ENCODE measurements at regions not wholly inside any gene's neighbourhood (a gene's known extent, or its start where the extent isn't known, plus 50 kb on each side); places are given as distances from the start of the nearest gene placed in this dataset.

DNA sequence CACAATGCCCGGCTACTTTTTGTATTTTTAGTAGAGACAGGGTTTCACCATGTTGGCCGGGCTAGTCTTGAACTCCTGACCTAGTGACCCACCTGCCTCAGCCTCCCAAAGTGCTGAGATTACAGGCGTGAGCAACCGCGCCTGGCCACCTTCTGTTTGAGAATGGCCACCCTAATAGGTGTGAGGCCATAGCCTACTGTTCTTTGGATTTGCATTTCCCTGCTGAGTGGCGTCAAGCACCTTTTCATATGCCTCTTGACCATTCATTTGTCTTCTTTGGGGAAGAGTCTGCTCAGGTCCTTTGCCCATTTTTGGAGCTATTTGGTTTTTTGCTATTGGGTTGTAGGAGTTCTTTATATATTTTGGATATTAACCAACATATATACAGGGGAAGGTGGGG is 276.7 kb downstream of the PARN start:
- H3K9ac ChIP-seq (ENCODE audit: low read length), result no peak overlapping the region
- no peak overlapping the region for H2AFZ ChIP-seq (ENCODE audit: low read length)
- H3K79me2 ChIP-seq (ENCODE audit: low read length), result no peaks in the 10 kb centered on the region
- H3K4me2 ChIP-seq (ENCODE audit: low read depth, low read length), result no peak overlapping the region
- H3K4me1 ChIP-seq (ENCODE audit: low read length), result peaks cover 32% of the 10 kb centered on the region
- no peaks in the 10 kb centered on the region for H3K36me3 ChIP-seq (replicated peaks; ENCODE audit: insufficient read depth, low read length)
- TF ChIP-seq EZH2phosphoT487 (IDR thresholded peaks at IDR 0.05; ENCODE audit: low read length), result no peak
- TF ChIP-seq CTCF (IDR thresholded peaks at IDR 0.05; ENCODE audit: low read length), result no peak
- TF ChIP-seq EZH2 (optimal IDR thresholded peaks at IDR 0.05; ENCODE audit: low read depth, low read length), result no peak
- no peaks in the 10 kb centered on the region for H3K9me3 ChIP-seq (replicated peaks; ENCODE audit: insufficient read depth, low read length)
- H4K20me1 ChIP-seq (ENCODE audit: insufficient read depth, low read length), result no peaks in the 10 kb centered on the region
- H3K27ac ChIP-seq (ENCODE audit: low read length), result no peak overlapping the region
- no peak overlapping the region for H3K4me3 ChIP-seq (ENCODE audit: low read length)
- DNase-seq, result no peak
- peaks cover 36% of the 10 kb centered on the region for H3F3A ChIP-seq (ENCODE audit: insufficient read depth, low read length)
- H3K9me2 ChIP-seq (replicated peaks; ENCODE audit: insufficient read depth, low read length), result no peaks in the 10 kb centered on the region
- H3K27me3 ChIP-seq (replicated peaks; ENCODE audit: insufficient read depth, low read length), result no peaks in the 10 kb centered on the region

- Histone ChIP-seq H2AFZ (ENCODE audit: low read length) (no peak overlapping the region), H3K4me1 (ENCODE audit: low read length) (peaks cover 15% of the 10 kb centered on the region), H3K9ac (ENCODE audit: low read length) (no peak overlapping the region), H3K4me3 (ENCODE audit: low read length) (no peak overlapping the region), H3K27me3 (replicated peaks; ENCODE audit: insufficient read depth, low read length) (no peaks in the 10 kb centered on the region), H3K9me2 (replicated peaks; ENCODE audit: insufficient read depth, low read length) (no peaks in the 10 kb centered on the region), H3K79me2 (ENCODE audit: low read length) (no peaks in the 10 kb centered on the region), H4K20me1 (ENCODE audit: insufficient read depth, low read length) (no peaks in the 10 kb centered on the region), H3K9me3 (replicated peaks; ENCODE audit: insufficient read depth, low read length) (no peaks in the 10 kb centered on the region), H3K36me3 (replicated peaks; ENCODE audit: insufficient read depth, low read length) (no peaks in the 10 kb centered on the region), H3K4me2 (ENCODE audit: low read depth, low read length) (no peak overlapping the region), H3K27ac (ENCODE audit: low read length) (no peak overlapping the region), H3F3A (ENCODE audit: insufficient read depth, low read length) (peaks cover 20% of the 10 kb centered on the region)
- no peak for DNase-seq
- no peak for TF ChIP-seq EZH2 (optimal IDR thresholded peaks at IDR 0.05; ENCODE audit: low read depth, low read length)
- no peak for TF ChIP-seq CTCF (IDR thresholded peaks at IDR 0.05; ENCODE audit: low read length)
- no peak for TF ChIP-seq EZH2phosphoT487 (IDR thresholded peaks at IDR 0.05; ENCODE audit: low read length)
These were observed 278.4 kb downstream of the PARN start for GRCh38 chr16:14351647-14352046.

GRCh38 chr16:14350626-14351025 is 279.4 kb downstream of the PARN start:
- Histone ChIP-seq H3K27me3 (replicated peaks; ENCODE audit: insufficient read depth, low read length) (no peaks in the 10 kb centered on the region), H3K9me3 (replicated peaks; ENCODE audit: insufficient read depth, low read length) (no peaks in the 10 kb centered on the region), H3K9ac (ENCODE audit: low read length) (no peak overlapping the region), H3K9me2 (replicated peaks; ENCODE audit: insufficient read depth, low read length) (no peaks in the 10 kb centered on the region), H3K4me1 (ENCODE audit: low read length) (peaks cover 7% of the 10 kb centered on the region), H3K4me3 (ENCODE audit: low read length) (no peak overlapping the region), H4K20me1 (ENCODE audit: insufficient read depth, low read length) (no peaks in the 10 kb centered on the region), H3K79me2 (ENCODE audit: low read length) (no peaks in the 10 kb centered on the region), H3K36me3 (replicated peaks; ENCODE audit: insufficient read depth, low read length) (no peaks in the 10 kb centered on the region), H2AFZ (ENCODE audit: low read length) (no peak overlapping the region), H3K4me2 (ENCODE audit: low read depth, low read length) (no peak overlapping the region), H3K27ac (ENCODE audit: low read length) (no peak overlapping the region), H3F3A (ENCODE audit: insufficient read depth, low read length) (peaks cover 10% of the 10 kb centered on the region)
- TF ChIP-seq CTCF (IDR thresholded peaks at IDR 0.05; ENCODE audit: low read length), result no peak
- TF ChIP-seq EZH2phosphoT487 (IDR thresholded peaks at IDR 0.05; ENCODE audit: low read length), result no peak
- TF ChIP-seq EZH2 (optimal IDR thresholded peaks at IDR 0.05; ENCODE audit: low read depth, low read length), result no peak
- no peak for DNase-seq
